SKM-1 (cell line): ENCODE measurements at regions not wholly inside any gene's neighbourhood (a gene's known extent, or its start where the extent isn't known, plus 50 kb on each side); places are given as distances from the start of the nearest gene placed in this dataset.

ENCODE experiments used
- DNase-seq: peaks from one replicate; lab custom pipeline; 2025; ENCODE audit not compliant: unreplicated experiment; lab: John Stamatoyannopoulos, UW

DNA sequence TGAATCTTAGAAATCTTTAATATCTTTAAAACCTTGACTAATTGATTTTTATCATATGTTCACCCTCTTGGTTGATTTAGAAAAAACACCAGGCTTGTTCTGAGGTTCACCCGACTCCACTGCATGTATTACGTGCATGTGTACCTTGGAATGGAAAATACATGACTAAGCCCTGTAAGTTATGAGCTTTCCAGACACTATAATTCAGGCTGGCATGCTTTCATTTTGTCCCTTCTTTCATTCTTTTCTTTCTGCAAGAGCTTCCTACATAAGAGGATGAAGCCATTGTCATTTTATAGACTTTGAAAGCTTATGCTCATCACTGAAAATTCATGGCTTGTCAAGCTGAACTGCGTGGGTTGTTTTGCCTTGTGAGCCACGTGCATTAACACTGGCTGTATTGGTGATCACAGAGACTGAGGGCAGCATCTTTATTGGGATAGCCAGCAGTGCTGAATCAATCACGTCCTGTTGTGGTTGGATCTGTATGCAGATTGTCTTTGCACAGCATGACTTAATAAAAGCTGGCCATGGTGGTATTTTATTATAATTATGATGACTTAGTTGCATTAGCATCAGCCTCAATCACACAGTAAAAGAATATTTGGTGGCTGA is 141.9 kb downstream of the SLIT2 start:
- no peak for DNase-seq

GRCh38 chr4:20394512-20394911 is 142.8 kb downstream of the SLIT2 start:
- DNase-seq = no peak

GRCh38 chr4:20395160-20395773 is 143.6 kb downstream of the SLIT2 start:
- no peak for DNase-seq

- no peak for DNase-seq
Observed at GRCh38 chr4:20403290-20403689, 151.6 kb downstream of the SLIT2 start.

DNA sequence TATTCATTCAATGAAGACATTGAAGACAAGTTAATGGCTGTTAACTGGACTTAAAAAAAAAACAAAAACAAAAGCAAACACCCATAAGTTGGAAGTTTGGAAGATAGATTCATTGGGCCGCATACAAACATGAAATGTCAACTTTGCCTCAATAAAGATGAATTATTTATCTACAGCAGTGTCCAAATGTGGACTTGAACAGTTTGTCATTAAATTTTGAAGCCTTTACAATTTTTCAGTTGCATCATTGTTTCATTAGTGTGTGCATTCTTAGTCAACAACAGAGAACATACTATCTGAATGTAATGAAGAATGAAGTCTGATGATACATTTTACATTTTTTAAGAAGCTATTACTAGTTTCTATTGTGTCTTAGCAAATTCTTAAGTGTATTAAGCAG is 152.1 kb downstream of the SLIT2 start:
- DNase-seq = no peak

DNA sequence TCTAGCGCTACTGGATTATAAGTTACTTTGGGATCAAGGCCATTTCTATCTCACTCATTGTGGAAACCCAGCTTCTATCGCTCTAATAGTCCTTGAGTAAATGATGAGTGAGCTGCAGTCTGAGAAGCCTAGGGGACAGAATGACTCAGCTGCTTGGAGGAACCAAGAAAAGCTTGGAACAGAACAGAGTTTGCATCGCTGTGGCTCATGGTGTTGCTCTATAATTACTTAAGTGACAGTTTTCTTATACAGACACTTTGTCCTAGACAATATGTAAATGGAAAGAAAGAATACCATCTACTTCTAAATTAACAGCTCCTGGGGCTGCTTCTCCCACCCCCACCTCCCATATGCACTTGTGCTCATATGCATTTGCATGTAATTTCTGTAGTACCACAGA is 156.9 kb downstream of the SLIT2 start:
- no peak for DNase-seq

DNA sequence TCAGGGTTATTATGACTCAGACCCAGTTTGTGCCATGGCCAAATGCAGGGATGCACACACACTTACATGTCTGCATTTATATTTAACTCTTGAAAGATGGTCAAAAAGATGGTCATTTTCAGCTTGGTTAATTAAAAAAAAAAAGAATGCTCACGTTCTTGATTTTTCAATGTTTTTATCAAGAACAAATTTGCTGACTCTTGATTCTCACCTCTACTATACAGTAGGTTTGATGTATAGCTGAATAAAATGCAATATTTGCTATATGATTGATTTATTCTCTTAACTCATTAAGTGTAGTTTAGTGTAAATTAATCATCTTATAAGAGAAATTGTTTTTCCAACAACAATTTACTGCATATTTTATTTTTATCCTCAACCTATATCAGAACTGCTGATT is 160.4 kb downstream of the SLIT2 start:
- no peak for DNase-seq

DNA sequence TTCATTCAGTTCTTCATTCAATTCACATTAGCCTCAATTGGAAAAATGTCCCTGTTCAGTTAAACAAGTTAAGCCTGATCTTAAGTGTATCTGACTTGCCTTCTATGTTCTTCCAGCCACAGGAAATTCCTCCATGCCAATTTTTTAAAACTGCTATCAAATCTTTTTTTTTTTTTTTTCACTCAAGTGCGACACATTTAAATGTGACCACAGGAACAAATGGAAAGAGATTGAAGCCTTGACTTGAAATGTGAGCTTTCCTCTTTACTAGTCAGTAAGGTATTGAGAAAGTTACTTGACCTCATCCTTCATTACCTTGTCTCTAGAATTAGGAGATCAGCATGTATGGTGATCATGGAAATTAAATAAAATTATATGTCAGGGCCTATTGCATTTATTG is 165.1 kb downstream of the SLIT2 start:
- DNase-seq = no peak

- DNase-seq = peak; percentile 37
Observed at GRCh38 chr4:20418861-20419451, 167.3 kb downstream of the SLIT2 start.

DNA sequence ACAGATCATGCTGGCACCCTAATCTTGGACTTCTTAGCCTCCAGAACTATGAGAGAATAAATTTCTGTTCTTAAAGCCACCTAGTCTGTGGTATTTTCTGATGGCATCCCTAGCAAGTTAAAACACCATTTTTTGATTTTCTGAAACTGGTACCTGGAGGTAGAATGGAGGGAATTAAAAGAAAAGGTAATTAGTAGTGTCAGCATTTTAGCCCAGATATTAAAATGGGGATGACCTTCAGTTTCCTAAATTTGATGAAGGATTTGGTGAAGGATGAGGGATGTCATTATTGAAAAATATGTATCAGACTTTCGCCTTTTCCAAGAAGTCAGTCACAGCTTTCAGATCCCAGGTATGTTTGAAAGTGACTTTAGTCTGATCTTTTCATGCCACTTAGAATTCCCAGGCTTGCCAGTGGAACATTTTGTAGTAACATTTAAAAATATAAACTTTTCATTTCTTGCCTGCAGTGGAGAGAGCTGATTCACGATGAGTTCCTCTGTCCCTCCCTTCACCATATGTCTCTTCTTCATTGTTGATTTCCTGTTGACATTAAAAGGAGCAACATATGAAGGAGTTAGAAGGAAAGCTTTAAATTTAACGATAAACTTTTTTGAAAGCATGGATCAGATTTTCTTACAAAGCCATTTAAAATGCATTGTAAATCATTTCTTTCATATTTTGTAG is 169.4 kb downstream of the SLIT2 start:
- no peak for DNase-seq

- no peak for DNase-seq
Observed at GRCh38 chr4:20421603-20421985, 169.9 kb downstream of the SLIT2 start.

- DNase-seq = peak; percentile 49
Observed at GRCh38 chr4:20422398-20422797, 170.7 kb downstream of the SLIT2 start.

DNA sequence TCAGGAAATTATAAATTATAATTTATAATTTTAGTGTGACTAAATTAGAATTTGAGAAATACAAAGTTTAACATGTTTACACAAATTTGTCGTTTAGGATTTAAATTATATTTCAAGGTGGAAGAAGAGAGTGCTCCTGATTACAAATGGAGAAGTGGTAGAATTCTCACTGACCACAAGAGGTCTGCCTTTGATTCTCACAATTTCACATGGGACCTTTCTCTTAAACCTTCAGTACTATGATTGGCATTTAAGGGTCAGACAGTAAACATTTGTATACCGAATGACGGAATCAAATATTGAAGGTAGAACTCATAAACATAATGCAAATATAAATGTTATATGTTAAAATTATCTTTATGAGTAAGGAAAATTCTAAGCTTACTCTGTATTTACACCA is 171.7 kb downstream of the SLIT2 start:
- DNase-seq = no peak

DNA sequence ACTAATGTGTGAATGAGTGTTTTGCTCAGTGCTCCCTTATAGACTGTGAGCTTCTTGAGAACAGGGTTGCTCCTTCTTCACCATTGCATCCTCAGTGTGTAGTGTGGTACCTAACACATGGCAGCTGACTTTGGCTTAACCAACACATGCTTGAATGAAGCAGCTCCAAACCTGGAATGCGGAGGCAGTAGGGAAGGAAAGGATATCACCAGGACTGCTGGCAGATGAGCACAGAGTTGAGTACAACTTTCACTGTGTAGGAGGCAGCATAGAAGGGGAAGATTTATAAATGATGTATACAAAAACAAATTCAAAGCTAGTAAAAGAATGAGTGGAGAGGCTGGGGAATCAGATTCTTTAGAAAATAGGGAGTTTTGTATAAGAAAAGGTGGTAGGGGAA is 174.3 kb downstream of the SLIT2 start:
- no peak for DNase-seq

- DNase-seq = no peak
Observed at GRCh38 chr4:20428436-20429160, 176.9 kb downstream of the SLIT2 start.

- no peak for DNase-seq
Observed at GRCh38 chr4:20430259-20430941, 178.7 kb downstream of the SLIT2 start.

GRCh38 chr4:20431543-20431951 is 179.8 kb downstream of the SLIT2 start:
- no peak for DNase-seq

- DNase-seq = no peak
Observed at GRCh38 chr4:20432088-20432487, 180.4 kb downstream of the SLIT2 start.

DNA sequence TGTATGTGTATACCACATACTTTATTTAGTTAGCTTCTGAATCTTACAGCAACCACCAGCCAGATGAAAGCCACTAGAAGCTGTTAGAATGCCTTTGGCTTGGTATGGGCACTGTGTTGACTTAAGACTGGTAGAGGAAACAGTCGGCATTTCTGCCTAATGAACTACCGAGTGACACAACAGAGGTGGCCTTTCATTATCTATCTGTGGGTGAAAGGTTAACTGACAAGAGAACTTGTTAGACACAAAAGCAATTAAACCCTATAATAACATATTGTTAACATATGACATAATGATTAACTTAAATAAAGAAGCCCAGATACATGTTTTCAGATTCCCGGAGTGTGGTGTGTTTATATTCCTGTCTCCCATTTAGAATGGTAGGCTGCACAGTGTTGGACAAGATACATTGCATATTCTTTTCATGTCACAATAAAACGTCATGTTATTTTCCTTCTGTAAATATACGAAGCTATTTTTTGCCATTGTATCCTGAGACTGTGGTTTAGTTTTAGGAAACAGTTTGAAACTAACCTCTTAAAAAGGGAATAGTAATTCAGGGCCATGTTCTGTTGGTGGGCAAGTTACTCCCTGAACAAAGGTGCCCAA is 181.5 kb downstream of the SLIT2 start:
- DNase-seq = no peak

DNA sequence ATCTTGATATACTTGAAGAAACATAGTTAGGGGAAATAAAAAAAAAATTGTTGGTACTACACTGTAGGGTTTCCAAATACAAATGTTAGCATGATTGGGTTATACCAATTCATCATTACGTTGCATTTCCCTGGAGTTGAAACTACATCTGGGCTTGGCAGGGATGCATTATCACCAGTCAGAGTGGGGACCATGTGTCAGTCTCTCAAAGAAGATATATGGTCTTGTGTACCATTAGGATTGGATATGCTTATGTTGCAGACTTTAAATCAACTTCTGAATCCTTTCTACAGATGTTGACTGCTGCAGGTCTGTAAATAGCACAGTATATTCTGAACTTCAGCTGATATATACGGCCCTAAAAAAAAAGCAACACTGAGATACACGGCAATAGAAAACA is 188.5 kb downstream of the SLIT2 start:
- DNase-seq = no peak
